Gastroesophageal sphincter (tissue), 3 donors: ENCODE measurements at regions not wholly inside any gene's neighbourhood (a gene's known extent, or its start where the extent isn't known, plus 50 kb on each side); places are given as distances from the start of the nearest gene placed in this dataset.

Experiments used
- EP300 ChIP-seq: sonication (generic); formaldehyde crosslinking; IDR thresholded peaks from one replicate; pipeline ENCODE4 v1.6.1; 2017; ENCODE audit warnings: antibody characterized with exemption, mild to moderate bottlenecking
- POLR2A ChIP-seq, 2 donors: fragments of 450-650 bp; IDR thresholded peaks; one replicate each; pipeline ENCODE4 v1.6.1; 2017; ENCODE audit warnings: antibody characterized with exemption in 2 of 2, mild to moderate bottlenecking in 2 of 2, moderate library complexity in 1 of 2
- POLR2AphosphoS5 ChIP-seq: sonication (generic); formaldehyde crosslinking; IDR thresholded peaks from one replicate; pipeline ENCODE4 v1.6.1; 2017; ENCODE audit warnings: antibody characterized with exemption
- TF ChIP-seq, protein P1 (sequence below), 4 experiments: fragments of 200-600 bp in 2 of 4; fragments of 450-650 bp in 2 of 4; sonication (generic) in 1 of 4; IDR thresholded peaks; one replicate each; pipeline ENCODE4 v1.5.1; 2017 to 2019; ENCODE audit warnings: antibody characterized with exemption in 4 of 4, mild to moderate bottlenecking in 2 of 4, moderate library complexity in 2 of 4

- TF ChIP-seq POLR2A (IDR thresholded peaks at IDR 0.05) (no peak), POLR2AphosphoS5 (no peak), EP300 (no peak)
- TF ChIP-seq, protein P1, sequence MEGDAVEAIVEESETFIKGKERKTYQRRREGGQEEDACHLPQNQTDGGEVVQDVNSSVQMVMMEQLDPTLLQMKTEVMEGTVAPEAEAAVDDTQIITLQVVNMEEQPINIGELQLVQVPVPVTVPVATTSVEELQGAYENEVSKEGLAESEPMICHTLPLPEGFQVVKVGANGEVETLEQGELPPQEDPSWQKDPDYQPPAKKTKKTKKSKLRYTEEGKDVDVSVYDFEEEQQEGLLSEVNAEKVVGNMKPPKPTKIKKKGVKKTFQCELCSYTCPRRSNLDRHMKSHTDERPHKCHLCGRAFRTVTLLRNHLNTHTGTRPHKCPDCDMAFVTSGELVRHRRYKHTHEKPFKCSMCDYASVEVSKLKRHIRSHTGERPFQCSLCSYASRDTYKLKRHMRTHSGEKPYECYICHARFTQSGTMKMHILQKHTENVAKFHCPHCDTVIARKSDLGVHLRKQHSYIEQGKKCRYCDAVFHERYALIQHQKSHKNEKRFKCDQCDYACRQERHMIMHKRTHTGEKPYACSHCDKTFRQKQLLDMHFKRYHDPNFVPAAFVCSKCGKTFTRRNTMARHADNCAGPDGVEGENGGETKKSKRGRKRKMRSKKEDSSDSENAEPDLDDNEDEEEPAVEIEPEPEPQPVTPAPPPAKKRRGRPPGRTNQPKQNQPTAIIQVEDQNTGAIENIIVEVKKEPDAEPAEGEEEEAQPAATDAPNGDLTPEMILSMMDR (IDR thresholded peaks at IDR 0.05) = no peak
These were observed 70.1 kb upstream of the RAB18 start for GRCh38 chr10:27433976-27434375.
